OCI-LY1 (cell line): ENCODE measurements at regions not wholly inside any gene's neighbourhood (a gene's known extent, or its start where the extent isn't known, plus 50 kb on each side); places are given as distances from the start of the nearest gene placed in this dataset.

Source experiments
- H2AFZ ChIP-seq: fragments of 200-600 bp; sonication (generic), shearing (Covaris generic); 2 replicates; pipeline ENCODE4 v1.6.0; 2014; ENCODE audit warnings: antibody characterized with exemption, mild to moderate bottlenecking, low read length
- H3F3A ChIP-seq: fragments of 200-600 bp; sonication (generic), shearing (Covaris generic); 2 replicates; pipeline ENCODE4 v1.6.0; 2014; ENCODE audit warnings: mild to moderate bottlenecking, antibody characterized with exemption, low read length, moderate library complexity; ENCODE audit not compliant: insufficient read depth
- H3K27ac ChIP-seq: fragments of 200-600 bp; sonication (generic); 2 replicates; pipeline ENCODE4 v1.5.1; 2014; ENCODE audit warnings: low read length, mixed run types, mild to moderate bottlenecking, low read depth; ENCODE audit not compliant: poor library complexity, severe bottlenecking
- H3K27me3 ChIP-seq: fragments of 200-600 bp; sonication (generic); 2 replicates; pipeline ENCODE4 v1.6.0; 2014; ENCODE audit warnings: antibody characterized with exemption, mild to moderate bottlenecking, low read length, moderate library complexity; ENCODE audit not compliant: insufficient read depth
- H3K36me3 ChIP-seq: fragments of 200-600 bp; sonication (generic); 2 replicates; pipeline ENCODE4 v1.6.1; 2014; ENCODE audit warnings: mild to moderate bottlenecking, antibody characterized with exemption, low read length, moderate library complexity, mixed read lengths; ENCODE audit not compliant: insufficient read depth
- H3K4me1 ChIP-seq: fragments of 200-600 bp; sonication (generic); 2 replicates; pipeline ENCODE4 v1.5.1; 2014; ENCODE audit warnings: mild to moderate bottlenecking, low read length, moderate library complexity; ENCODE audit not compliant: insufficient read depth, severe bottlenecking
- H3K4me2 ChIP-seq: fragments of 200-600 bp; sonication (generic), shearing (Covaris generic); 2 replicates; pipeline ENCODE4 v1.6.1; 2014; ENCODE audit warnings: low read length
- H3K4me3 ChIP-seq: fragments of 200-600 bp; sonication (generic); 2 replicates; pipeline ENCODE4 v1.5.1; 2014; ENCODE audit warnings: low read length, low read depth, mild to moderate bottlenecking, mixed read lengths; ENCODE audit not compliant: poor library complexity, severe bottlenecking
- H3K79me2 ChIP-seq: fragments of 200-600 bp; shearing (Covaris generic); 2 replicates; pipeline ENCODE4 v1.6.1; 2016; ENCODE audit warnings: mixed run types, low read length, mixed read lengths; ENCODE audit not compliant: insufficient read depth
- H3K9ac ChIP-seq: fragments of 200-600 bp; sonication (generic), shearing (Covaris generic); 2 replicates; pipeline ENCODE4 v1.6.1; 2014; ENCODE audit warnings: mild to moderate bottlenecking, low read length, mixed read lengths
- H3K9me2 ChIP-seq: fragments of 200-600 bp; sonication (generic), shearing (Covaris generic); 2 replicates; pipeline ENCODE4 v1.6.1; 2014; ENCODE audit warnings: low read depth, mild to moderate bottlenecking, low read length, mixed read lengths
- H3K9me3 ChIP-seq: fragments of 200-600 bp; shearing (Covaris generic); 2 replicates; pipeline ENCODE4 v1.6.1; 2014; ENCODE audit warnings: low read length, mixed read lengths
- H4K20me1 ChIP-seq: fragments of 200-600 bp; sonication (generic), shearing (Covaris generic); 2 replicates; pipeline ENCODE4 v1.6.0; 2016; ENCODE audit warnings: mild to moderate bottlenecking, low read length; ENCODE audit not compliant: insufficient read depth
- EZH2 ChIP-seq: fragments of 200-600 bp; sonication (generic), shearing (Covaris generic); IDR thresholded peaks from 2 replicates; pipeline ENCODE4 v1.8.0; 2017; ENCODE audit warnings: borderline replicate concordance, mixed run types, mild to moderate bottlenecking, antibody characterized with exemption, low read length, moderate library complexity, mixed read lengths
- TF ChIP-seq, protein P1 (sequence below): fragments of 200-600 bp; sonication (generic), shearing (Covaris generic); IDR thresholded peaks from 2 replicates; pipeline ENCODE4 v1.5.1; 2017; ENCODE audit warnings: mild to moderate bottlenecking, antibody characterized with exemption, low read length, moderate library complexity, mixed read lengths

DNA sequence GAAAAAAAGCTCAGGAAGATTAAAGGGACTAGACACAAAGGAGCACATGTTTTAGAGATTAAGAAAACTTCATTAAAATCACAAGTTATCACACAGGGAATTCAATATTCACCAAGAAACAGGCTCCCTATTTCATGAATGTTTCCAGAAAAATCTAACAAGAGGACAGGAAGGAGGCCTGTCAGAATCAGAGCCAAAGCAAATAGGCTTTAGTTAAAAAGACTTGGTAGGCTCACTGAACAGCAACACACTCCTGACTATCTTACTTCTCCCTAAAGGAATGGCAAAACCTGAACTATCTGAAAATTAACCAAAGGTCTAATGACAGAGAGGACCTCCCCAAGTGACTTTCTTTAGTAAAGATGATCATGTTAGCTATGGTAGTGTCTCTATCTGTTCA is 188.3 kb upstream of the MEOX2 start:
- H3K9ac ChIP-seq = no peak overlapping the region
- no peaks in the 10 kb centered on the region for H3K4me1 ChIP-seq
- no peaks in the 10 kb centered on the region for H3K9me2 ChIP-seq
- H3K36me3 ChIP-seq = no peaks in the 10 kb centered on the region
- H3K4me3 ChIP-seq = no peak overlapping the region
- H3K27ac ChIP-seq = no peak overlapping the region
- TF ChIP-seq, protein P1, sequence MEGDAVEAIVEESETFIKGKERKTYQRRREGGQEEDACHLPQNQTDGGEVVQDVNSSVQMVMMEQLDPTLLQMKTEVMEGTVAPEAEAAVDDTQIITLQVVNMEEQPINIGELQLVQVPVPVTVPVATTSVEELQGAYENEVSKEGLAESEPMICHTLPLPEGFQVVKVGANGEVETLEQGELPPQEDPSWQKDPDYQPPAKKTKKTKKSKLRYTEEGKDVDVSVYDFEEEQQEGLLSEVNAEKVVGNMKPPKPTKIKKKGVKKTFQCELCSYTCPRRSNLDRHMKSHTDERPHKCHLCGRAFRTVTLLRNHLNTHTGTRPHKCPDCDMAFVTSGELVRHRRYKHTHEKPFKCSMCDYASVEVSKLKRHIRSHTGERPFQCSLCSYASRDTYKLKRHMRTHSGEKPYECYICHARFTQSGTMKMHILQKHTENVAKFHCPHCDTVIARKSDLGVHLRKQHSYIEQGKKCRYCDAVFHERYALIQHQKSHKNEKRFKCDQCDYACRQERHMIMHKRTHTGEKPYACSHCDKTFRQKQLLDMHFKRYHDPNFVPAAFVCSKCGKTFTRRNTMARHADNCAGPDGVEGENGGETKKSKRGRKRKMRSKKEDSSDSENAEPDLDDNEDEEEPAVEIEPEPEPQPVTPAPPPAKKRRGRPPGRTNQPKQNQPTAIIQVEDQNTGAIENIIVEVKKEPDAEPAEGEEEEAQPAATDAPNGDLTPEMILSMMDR = no peak
- no peak for TF ChIP-seq EZH2
- no peaks in the 10 kb centered on the region for H3F3A ChIP-seq
- no peak overlapping the region for H2AFZ ChIP-seq
- H3K9me3 ChIP-seq = no peaks in the 10 kb centered on the region
- H4K20me1 ChIP-seq = no peaks in the 10 kb centered on the region
- no peaks in the 10 kb centered on the region for H3K27me3 ChIP-seq
- no peaks in the 10 kb centered on the region for H3K79me2 ChIP-seq
- no peak overlapping the region for H3K4me2 ChIP-seq

DNA sequence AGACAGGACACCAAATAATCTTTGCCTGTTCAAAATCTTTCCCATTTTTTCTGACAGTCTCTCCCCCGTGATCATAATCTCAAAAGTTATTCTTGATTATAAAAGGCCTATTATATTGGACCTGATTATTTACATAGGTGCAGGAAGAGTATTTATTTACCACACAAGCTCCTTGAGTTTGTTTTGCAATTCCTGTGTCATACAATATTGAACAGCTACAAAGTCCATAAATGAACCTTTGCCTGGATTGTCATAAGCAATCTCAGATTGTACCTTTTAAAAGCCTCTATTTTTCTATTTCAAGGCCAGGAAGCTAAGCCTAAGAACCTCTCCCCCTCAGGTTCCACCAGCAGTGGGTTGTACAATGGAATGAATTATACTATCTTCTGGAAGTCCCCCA is 183.9 kb upstream of the MEOX2 start:
- Histone ChIP-seq H3K36me3 (no peaks in the 10 kb centered on the region), H3K27me3 (no peaks in the 10 kb centered on the region), H2AFZ (no peak overlapping the region), H4K20me1 (no peaks in the 10 kb centered on the region), H3K4me2 (no peak overlapping the region), H3K9me2 (no peaks in the 10 kb centered on the region), H3K4me1 (no peaks in the 10 kb centered on the region), H3F3A (no peaks in the 10 kb centered on the region), H3K79me2 (no peaks in the 10 kb centered on the region), H3K27ac (no peak overlapping the region), H3K9me3 (no peaks in the 10 kb centered on the region), H3K4me3 (no peak overlapping the region), H3K9ac (no peak overlapping the region)
- TF ChIP-seq EZH2 = no peak
- TF ChIP-seq, protein P1 = no peak

DNA sequence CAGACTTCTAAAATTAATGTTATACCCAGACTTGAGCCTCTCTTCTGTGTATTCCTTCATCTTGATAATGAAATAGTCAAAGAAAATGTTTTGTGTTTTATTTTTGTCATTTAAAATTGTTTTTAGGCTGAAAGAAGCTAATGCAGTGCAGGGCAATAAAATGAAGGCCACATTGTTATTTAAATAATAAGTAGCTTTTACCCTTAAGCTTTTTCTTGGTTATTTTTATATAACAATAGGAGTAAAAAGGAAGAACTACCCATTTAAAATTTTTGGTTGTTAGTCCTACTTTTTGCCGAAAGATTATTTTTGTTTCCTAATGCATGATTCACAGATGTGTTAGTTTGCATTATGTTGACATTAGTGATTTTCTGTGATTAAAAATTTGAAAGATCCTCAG is 181.0 kb upstream of the MEOX2 start:
- no peaks in the 10 kb centered on the region for H3K79me2 ChIP-seq
- no peak overlapping the region for H3K4me3 ChIP-seq
- no peaks in the 10 kb centered on the region for H3K9me2 ChIP-seq
- no peak overlapping the region for H2AFZ ChIP-seq
- H3K4me2 ChIP-seq = no peak overlapping the region
- no peaks in the 10 kb centered on the region for H3K9me3 ChIP-seq
- no peaks in the 10 kb centered on the region for H4K20me1 ChIP-seq
- H3K9ac ChIP-seq = no peak overlapping the region
- H3K27me3 ChIP-seq = no peaks in the 10 kb centered on the region
- no peak overlapping the region for H3K27ac ChIP-seq
- no peak for TF ChIP-seq EZH2
- TF ChIP-seq, protein P1 = no peak
- no peaks in the 10 kb centered on the region for H3F3A ChIP-seq
- H3K4me1 ChIP-seq = no peaks in the 10 kb centered on the region
- H3K36me3 ChIP-seq = no peaks in the 10 kb centered on the region
